WTC11 (cell line): ENCODE measurements at regions not wholly inside any gene's neighbourhood (a gene's known extent, or its start where the extent isn't known, plus 50 kb on each side); places are given as distances from the start of the nearest gene placed in this dataset.

Source experiments
- NR2C2 ChIP-seq: sonication (generic); formaldehyde crosslinking; IDR thresholded peaks from 2 replicates; pipeline ENCODE4 v1.8.0; 2022; ENCODE audit warnings: mild to moderate bottlenecking, missing genetic modification reagents
- TEAD4 ChIP-seq: sonication (generic); formaldehyde crosslinking; IDR thresholded peaks from 2 replicates; pipeline ENCODE4 v1.8.0; 2022; ENCODE audit warnings: mild to moderate bottlenecking, missing genetic modification reagents
- ZNF423 ChIP-seq: fragments of 250-450 bp; sonication (Bioruptor Pico); IDR thresholded peaks from 2 replicates; pipeline ENCODE4 v2.1.2; 2022; ENCODE audit warnings: mild to moderate bottlenecking, moderate library complexity
- ZNF671 ChIP-seq: fragments of 250-450 bp; sonication (Bioruptor Pico); IDR thresholded peaks from 2 replicates; pipeline ENCODE4 v1.8.0; 2021; ENCODE audit warnings: mild to moderate bottlenecking
- TF ChIP-seq, protein P1 (sequence below): fragments of 200-600 bp; IDR thresholded peaks from 2 replicates; pipeline ENCODE4 v1.8.0; 2022; ENCODE audit warnings: antibody characterized with exemption
- TF ChIP-seq, protein P2 (sequence below): fragments of 250-450 bp; sonication (Bioruptor Pico); IDR thresholded peaks from 2 replicates; pipeline ENCODE4 v1.8.0; 2021; ENCODE audit warnings: mild to moderate bottlenecking

DNA sequence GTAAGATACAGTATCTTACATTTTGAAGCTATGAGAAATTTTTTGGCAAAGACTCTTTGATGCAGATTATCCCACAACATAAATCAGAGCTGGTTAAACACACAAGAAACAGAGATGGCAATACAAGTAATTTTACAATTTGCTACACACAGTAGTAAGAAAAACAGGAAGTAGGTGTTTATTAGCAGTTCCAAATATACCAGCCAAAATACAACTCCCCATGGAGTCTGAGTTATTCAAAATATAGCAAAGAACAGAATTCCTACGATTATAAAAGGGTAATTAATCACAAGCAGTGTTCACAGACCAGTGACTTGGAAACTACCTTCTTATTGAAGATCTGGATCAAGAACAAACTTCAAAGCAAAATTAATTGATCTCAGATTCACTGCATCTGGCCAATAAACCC, 83.9 kb downstream of the BMP4 start:
- TF ChIP-seq, protein P1, sequence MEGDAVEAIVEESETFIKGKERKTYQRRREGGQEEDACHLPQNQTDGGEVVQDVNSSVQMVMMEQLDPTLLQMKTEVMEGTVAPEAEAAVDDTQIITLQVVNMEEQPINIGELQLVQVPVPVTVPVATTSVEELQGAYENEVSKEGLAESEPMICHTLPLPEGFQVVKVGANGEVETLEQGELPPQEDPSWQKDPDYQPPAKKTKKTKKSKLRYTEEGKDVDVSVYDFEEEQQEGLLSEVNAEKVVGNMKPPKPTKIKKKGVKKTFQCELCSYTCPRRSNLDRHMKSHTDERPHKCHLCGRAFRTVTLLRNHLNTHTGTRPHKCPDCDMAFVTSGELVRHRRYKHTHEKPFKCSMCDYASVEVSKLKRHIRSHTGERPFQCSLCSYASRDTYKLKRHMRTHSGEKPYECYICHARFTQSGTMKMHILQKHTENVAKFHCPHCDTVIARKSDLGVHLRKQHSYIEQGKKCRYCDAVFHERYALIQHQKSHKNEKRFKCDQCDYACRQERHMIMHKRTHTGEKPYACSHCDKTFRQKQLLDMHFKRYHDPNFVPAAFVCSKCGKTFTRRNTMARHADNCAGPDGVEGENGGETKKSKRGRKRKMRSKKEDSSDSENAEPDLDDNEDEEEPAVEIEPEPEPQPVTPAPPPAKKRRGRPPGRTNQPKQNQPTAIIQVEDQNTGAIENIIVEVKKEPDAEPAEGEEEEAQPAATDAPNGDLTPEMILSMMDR, result no peak
- TF ChIP-seq, protein P2, sequence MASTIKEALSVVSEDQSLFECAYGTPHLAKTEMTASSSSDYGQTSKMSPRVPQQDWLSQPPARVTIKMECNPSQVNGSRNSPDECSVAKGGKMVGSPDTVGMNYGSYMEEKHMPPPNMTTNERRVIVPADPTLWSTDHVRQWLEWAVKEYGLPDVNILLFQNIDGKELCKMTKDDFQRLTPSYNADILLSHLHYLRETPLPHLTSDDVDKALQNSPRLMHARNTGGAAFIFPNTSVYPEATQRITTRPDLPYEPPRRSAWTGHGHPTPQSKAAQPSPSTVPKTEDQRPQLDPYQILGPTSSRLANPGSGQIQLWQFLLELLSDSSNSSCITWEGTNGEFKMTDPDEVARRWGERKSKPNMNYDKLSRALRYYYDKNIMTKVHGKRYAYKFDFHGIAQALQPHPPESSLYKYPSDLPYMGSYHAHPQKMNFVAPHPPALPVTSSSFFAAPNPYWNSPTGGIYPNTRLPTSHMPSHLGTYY, result no peak
- TF ChIP-seq ZNF671 (CRISPR knock-in tag) (no peak), NR2C2 (CRISPR knock-in tag) (no peak), TEAD4 (CRISPR knock-in tag) (no peak), ZNF423 (CRISPR knock-in tag) (no peak)
